ENCODE measurements at regions not wholly inside any gene's neighbourhood (a gene's known extent, or its start where the extent isn't known, plus 50 kb on each side); places are given as distances from the start of the nearest gene placed in this dataset.

DNA sequence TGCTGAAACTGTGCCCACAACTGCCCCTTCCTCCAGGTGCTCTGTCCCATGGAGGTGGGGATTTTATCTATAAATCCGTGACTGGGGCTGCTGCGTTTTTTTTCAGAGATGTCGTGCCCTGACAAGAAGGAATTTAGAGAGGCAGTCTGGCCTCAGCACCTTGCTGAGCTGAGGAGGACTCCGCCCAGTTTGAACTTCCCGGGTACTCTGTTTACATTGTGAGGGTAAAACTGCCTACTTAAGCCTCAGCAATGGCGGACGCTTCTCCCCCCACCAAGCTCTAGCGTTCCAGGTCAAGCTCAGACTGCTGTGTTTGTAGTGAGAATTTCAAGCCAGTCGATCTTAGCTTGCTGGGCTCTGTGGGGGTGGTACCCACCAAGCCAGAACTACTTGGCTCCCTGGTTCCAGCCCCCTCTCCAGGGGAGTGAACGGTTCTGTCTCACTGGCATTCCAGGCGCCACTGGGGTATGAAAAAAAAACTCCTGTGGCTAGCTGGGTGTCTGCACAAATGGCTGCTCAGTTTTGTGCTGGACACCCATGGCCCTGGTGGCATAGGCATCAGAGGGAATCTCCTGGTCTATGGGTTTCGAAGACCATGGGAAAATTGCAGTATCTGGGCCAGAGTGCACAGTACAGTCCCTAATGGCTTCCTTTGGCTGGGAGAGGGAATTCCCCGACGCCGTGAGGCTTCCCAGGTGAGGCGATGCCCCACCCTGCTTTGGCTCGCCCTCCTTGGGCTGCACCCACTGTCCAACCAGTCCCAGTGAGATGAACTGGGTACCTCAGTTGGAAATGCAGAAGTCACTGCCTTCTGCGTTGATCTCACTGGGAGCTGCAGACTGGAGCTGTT, 68.5 kb upstream of the SGO1 start:
- TF ChIP-seq, protein P1, sequence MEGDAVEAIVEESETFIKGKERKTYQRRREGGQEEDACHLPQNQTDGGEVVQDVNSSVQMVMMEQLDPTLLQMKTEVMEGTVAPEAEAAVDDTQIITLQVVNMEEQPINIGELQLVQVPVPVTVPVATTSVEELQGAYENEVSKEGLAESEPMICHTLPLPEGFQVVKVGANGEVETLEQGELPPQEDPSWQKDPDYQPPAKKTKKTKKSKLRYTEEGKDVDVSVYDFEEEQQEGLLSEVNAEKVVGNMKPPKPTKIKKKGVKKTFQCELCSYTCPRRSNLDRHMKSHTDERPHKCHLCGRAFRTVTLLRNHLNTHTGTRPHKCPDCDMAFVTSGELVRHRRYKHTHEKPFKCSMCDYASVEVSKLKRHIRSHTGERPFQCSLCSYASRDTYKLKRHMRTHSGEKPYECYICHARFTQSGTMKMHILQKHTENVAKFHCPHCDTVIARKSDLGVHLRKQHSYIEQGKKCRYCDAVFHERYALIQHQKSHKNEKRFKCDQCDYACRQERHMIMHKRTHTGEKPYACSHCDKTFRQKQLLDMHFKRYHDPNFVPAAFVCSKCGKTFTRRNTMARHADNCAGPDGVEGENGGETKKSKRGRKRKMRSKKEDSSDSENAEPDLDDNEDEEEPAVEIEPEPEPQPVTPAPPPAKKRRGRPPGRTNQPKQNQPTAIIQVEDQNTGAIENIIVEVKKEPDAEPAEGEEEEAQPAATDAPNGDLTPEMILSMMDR (conservative IDR thresholded peaks at IDR 0.05; ENCODE audit: low read depth, low read length): no peak
- no peak for TF ChIP-seq POLR2A (IDR thresholded peaks at IDR 0.05; ENCODE audit: low read depth, low read length)
- no peak for TF ChIP-seq NFE2L2 (IDR thresholded peaks at IDR 0.05; ENCODE audit: low read depth, low read length)
- no peak for TF ChIP-seq RCOR1 (IDR thresholded peaks at IDR 0.05; ENCODE audit: insufficient replicate concordance, low read length)
- no peak for TF ChIP-seq BHLHE40 (IDR thresholded peaks at IDR 0.05; ENCODE audit: low read depth, low read length)
- TF ChIP-seq RAD21 (IDR thresholded peaks at IDR 0.05; ENCODE audit: low read length): no peak
- TF ChIP-seq MAFK (IDR thresholded peaks at IDR 0.05; ENCODE audit: low read depth, low read length): no peak
- no peak for TF ChIP-seq MAZ (IDR thresholded peaks at IDR 0.05; ENCODE audit: borderline replicate concordance, low read depth, low read length)
- TF ChIP-seq, protein P2, sequence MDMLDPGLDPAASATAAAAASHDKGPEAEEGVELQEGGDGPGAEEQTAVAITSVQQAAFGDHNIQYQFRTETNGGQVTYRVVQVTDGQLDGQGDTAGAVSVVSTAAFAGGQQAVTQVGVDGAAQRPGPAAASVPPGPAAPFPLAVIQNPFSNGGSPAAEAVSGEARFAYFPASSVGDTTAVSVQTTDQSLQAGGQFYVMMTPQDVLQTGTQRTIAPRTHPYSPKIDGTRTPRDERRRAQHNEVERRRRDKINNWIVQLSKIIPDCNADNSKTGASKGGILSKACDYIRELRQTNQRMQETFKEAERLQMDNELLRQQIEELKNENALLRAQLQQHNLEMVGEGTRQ (IDR thresholded peaks at IDR 0.05; ENCODE audit: low read depth, low read length): no peak
- no peak for TF ChIP-seq FOS (IDR thresholded peaks at IDR 0.05; ENCODE audit: low read depth, low read length)
- TF ChIP-seq SMC3 (IDR thresholded peaks at IDR 0.05; ENCODE audit: low read depth, low read length): no peak
- no peak for TF ChIP-seq MXI1 (IDR thresholded peaks at IDR 0.05; ENCODE audit: borderline replicate concordance, low read depth, low read length)
- TF ChIP-seq RFX5 (IDR thresholded peaks at IDR 0.05; ENCODE audit: low read depth, low read length): no peak
- TF ChIP-seq, protein P3, sequence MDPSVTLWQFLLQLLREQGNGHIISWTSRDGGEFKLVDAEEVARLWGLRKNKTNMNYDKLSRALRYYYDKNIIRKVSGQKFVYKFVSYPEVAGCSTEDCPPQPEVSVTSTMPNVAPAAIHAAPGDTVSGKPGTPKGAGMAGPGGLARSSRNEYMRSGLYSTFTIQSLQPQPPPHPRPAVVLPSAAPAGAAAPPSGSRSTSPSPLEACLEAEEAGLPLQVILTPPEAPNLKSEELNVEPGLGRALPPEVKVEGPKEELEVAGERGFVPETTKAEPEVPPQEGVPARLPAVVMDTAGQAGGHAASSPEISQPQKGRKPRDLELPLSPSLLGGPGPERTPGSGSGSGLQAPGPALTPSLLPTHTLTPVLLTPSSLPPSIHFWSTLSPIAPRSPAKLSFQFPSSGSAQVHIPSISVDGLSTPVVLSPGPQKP (IDR thresholded peaks at IDR 0.05; ENCODE audit: borderline replicate concordance, low read depth, low read length): no peak
